ENCODE measurements at regions not wholly inside any gene's neighbourhood (a gene's known extent, or its start where the extent isn't known, plus 50 kb on each side); places are given as distances from the start of the nearest gene placed in this dataset.

- no peak overlapping the region for H3K4me3 ChIP-seq (ENCODE audit: low read depth, low read length)
- TF ChIP-seq, protein P1, sequence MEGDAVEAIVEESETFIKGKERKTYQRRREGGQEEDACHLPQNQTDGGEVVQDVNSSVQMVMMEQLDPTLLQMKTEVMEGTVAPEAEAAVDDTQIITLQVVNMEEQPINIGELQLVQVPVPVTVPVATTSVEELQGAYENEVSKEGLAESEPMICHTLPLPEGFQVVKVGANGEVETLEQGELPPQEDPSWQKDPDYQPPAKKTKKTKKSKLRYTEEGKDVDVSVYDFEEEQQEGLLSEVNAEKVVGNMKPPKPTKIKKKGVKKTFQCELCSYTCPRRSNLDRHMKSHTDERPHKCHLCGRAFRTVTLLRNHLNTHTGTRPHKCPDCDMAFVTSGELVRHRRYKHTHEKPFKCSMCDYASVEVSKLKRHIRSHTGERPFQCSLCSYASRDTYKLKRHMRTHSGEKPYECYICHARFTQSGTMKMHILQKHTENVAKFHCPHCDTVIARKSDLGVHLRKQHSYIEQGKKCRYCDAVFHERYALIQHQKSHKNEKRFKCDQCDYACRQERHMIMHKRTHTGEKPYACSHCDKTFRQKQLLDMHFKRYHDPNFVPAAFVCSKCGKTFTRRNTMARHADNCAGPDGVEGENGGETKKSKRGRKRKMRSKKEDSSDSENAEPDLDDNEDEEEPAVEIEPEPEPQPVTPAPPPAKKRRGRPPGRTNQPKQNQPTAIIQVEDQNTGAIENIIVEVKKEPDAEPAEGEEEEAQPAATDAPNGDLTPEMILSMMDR (IDR thresholded peaks at IDR 0.05; ENCODE audit: control insufficient read depth, extremely low read depth, insufficient read depth) = no peak
- DNase-seq (ENCODE audit: low read depth) = no peak
These were observed 69.6 kb upstream of the RAB6C start for GRCh38 chr2:129909651-129910418.

- H3K4me3 ChIP-seq (ENCODE audit: low read depth, low read length) = no peak overlapping the region
- TF ChIP-seq, protein P1 (IDR thresholded peaks at IDR 0.05; ENCODE audit: control insufficient read depth, extremely low read depth, insufficient read depth) = no peak
- no peak for DNase-seq (ENCODE audit: low read depth)
These were observed 68.8 kb upstream of the RAB6C start for GRCh38 chr2:129910446-129911362.

GRCh38 chr2:129911363-129912065 lies 68.0 kb upstream of the RAB6C start:
- no peak for DNase-seq (ENCODE audit: low read depth)
- H3K4me3 ChIP-seq (ENCODE audit: low read depth, low read length) = no peak overlapping the region
- TF ChIP-seq, protein P1 (IDR thresholded peaks at IDR 0.05; ENCODE audit: control insufficient read depth, extremely low read depth, insufficient read depth) = no peak

DNA sequence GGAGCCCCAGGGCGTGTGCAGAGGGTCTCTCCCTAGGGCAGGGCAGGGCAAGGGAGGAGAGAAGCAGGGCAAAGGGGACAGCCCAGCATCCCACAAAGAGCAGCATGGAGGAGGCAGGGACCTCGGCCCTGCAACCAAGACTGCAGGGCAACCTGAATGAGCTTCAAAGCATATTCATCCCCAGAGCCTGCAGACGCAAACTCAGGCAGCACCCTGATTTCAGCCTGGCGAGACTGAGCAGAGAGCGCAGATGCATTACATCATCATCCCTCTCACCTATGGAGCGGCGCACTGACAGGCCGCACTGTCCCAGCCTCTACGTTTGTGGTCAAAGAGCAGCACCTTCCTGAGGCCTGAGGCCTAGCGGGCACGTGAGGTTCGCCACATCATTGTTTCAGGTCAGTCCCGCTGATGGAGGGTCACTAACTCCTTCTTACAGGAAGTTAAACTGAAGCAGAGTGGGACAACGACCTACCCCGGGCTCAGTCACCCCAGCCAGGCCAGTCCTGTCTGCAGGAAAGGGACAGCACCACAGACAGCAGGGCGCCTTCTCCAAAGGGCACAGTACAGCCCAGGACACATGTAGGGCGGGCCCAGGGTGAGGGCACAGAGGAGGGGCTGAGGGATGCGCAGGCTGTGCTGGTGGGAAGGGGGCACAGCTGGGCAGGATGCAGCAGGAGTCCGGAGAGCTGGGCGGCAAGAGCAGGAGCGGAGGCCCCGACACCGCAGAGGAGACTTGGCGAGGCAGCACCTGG lies 67.2 kb upstream of the RAB6C start:
- TF ChIP-seq, protein P1 (IDR thresholded peaks at IDR 0.05; ENCODE audit: control insufficient read depth, extremely low read depth, insufficient read depth) = no peak
- DNase-seq (ENCODE audit: low read depth) = no peak
- no peak overlapping the region for H3K4me3 ChIP-seq (ENCODE audit: low read depth, low read length)

- no peak overlapping the region for H3K4me3 ChIP-seq (ENCODE audit: low read depth, low read length)
- TF ChIP-seq, protein P1 (IDR thresholded peaks at IDR 0.05; ENCODE audit: control insufficient read depth, extremely low read depth, insufficient read depth) = no peak
- no peak for DNase-seq (ENCODE audit: low read depth)
These were observed 66.4 kb upstream of the RAB6C start for GRCh38 chr2:129912871-129913694.

Measured in LNCaP clone FGC (cell line).